ENCODE measurements at regions not wholly inside any gene's neighbourhood (a gene's known extent, or its start where the extent isn't known, plus 50 kb on each side); places are given as distances from the start of the nearest gene placed in this dataset.

DNA sequence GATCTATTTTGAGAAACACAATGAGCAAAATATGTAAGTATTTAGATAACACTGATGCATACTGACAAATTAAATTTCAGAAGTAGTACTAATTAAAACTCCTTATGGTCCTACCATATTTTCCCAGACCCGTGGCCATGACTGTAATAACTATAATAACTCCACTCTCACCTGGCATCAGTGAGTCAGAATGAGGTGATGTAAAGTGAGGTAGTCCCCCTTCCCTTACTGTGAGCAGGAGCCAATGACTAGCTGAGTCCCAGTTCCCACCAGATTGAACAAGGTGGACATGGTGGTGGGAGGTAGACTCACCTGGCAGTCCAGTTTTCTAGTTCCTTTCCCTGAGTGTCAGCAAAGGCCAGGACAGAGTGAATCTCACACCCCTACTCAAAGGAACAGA, 630.5 kb upstream of the IGFBP3 start:
- DNase-seq (no peak), ATAC-seq (ENCODE audit: low read depth) (no peak)
- H3K23ac ChIP-seq (ENCODE audit: low read depth, low read length), result no peak overlapping the region
- H3K18ac ChIP-seq (ENCODE audit: low read depth, low read length), result no peak overlapping the region
- no peak for TF ChIP-seq MAFK (IDR thresholded peaks at IDR 0.05; ENCODE audit: low read depth, low read length)
- TF ChIP-seq RAD21 (IDR thresholded peaks at IDR 0.05; ENCODE audit: low read length), result no peak
- no peak for TF ChIP-seq FOS (IDR thresholded peaks at IDR 0.05; ENCODE audit: low read depth, low read length)
- TF ChIP-seq, protein P1, sequence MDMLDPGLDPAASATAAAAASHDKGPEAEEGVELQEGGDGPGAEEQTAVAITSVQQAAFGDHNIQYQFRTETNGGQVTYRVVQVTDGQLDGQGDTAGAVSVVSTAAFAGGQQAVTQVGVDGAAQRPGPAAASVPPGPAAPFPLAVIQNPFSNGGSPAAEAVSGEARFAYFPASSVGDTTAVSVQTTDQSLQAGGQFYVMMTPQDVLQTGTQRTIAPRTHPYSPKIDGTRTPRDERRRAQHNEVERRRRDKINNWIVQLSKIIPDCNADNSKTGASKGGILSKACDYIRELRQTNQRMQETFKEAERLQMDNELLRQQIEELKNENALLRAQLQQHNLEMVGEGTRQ (IDR thresholded peaks at IDR 0.05; ENCODE audit: low read depth, low read length), result no peak
- TF ChIP-seq RCOR1 (IDR thresholded peaks at IDR 0.05; ENCODE audit: insufficient replicate concordance, low read length), result no peak
- no peak for TF ChIP-seq POLR2A (IDR thresholded peaks at IDR 0.05; ENCODE audit: low read depth, low read length)
- TF ChIP-seq MAZ (IDR thresholded peaks at IDR 0.05; ENCODE audit: borderline replicate concordance, low read depth, low read length), result no peak
- no peak for TF ChIP-seq NFE2L2 (IDR thresholded peaks at IDR 0.05; ENCODE audit: low read depth, low read length)
- no peak for TF ChIP-seq RFX5 (IDR thresholded peaks at IDR 0.05; ENCODE audit: low read depth, low read length)
- no peak for TF ChIP-seq BHLHE40 (IDR thresholded peaks at IDR 0.05; ENCODE audit: low read depth, low read length)
- TF ChIP-seq, protein P2, sequence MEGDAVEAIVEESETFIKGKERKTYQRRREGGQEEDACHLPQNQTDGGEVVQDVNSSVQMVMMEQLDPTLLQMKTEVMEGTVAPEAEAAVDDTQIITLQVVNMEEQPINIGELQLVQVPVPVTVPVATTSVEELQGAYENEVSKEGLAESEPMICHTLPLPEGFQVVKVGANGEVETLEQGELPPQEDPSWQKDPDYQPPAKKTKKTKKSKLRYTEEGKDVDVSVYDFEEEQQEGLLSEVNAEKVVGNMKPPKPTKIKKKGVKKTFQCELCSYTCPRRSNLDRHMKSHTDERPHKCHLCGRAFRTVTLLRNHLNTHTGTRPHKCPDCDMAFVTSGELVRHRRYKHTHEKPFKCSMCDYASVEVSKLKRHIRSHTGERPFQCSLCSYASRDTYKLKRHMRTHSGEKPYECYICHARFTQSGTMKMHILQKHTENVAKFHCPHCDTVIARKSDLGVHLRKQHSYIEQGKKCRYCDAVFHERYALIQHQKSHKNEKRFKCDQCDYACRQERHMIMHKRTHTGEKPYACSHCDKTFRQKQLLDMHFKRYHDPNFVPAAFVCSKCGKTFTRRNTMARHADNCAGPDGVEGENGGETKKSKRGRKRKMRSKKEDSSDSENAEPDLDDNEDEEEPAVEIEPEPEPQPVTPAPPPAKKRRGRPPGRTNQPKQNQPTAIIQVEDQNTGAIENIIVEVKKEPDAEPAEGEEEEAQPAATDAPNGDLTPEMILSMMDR (conservative IDR thresholded peaks at IDR 0.05; ENCODE audit: low read depth, low read length), result no peak
- TF ChIP-seq SMC3 (IDR thresholded peaks at IDR 0.05; ENCODE audit: low read depth, low read length), result no peak
- no peak overlapping the region for H3K4me2 ChIP-seq (ENCODE audit: low read depth, low read length)
- peak overlapping the region; percentile 64; the same call in 1 of the 2 replicates for H2BK120ac ChIP-seq (ENCODE audit: low read depth, low read length)
- H3K56ac ChIP-seq (ENCODE audit: extremely low read depth, insufficient read depth, low read length), result no peak overlapping the region
- peak overlapping the region; percentile 6 for H4K91ac ChIP-seq (ENCODE audit: insufficient read depth, low read depth, low read length)
- no peaks in the 10 kb centered on the region for H3K27me3 ChIP-seq (ENCODE audit: control insufficient read depth, insufficient read depth, low read length)
- H3K4me3 ChIP-seq (ENCODE audit: insufficient read depth, low read depth, low read length), result no peak overlapping the region
- intact Hi-C loops (cut with micrococcal nuclease), result no loop called here
- no peaks in the 10 kb centered on the region for H3K9me3 ChIP-seq (ENCODE audit: control insufficient read depth, insufficient read depth, low read length)
- H3K27ac ChIP-seq (ENCODE audit: insufficient read depth, low read length), result no peak overlapping the region
- H2BK15ac ChIP-seq (ENCODE audit: low read depth, low read length), result no peak overlapping the region
- no CpG with 5 or more reads among the region's 1 CpG for WGBS, 2 experiments (ENCODE audit: extremely low coverage in 2 of 2, insufficient read length in 1 of 2)
- H3K4ac ChIP-seq (ENCODE audit: low read depth, low read length), result peak overlapping the region; percentile 43; the same call in 1 of the 2 replicates
- 0 out of 2 replicates have a peak, but pooled peaks cover 3% of the 10 kb centered on the region for H3K9me1 ChIP-seq (ENCODE audit: insufficient read depth, low read length)
- no peaks in the 10 kb centered on the region for H4K20me1 ChIP-seq (ENCODE audit: insufficient read depth, low read length)
- no peak overlapping the region for H2BK5ac ChIP-seq (ENCODE audit: low read depth, low read length, poor library complexity, severe bottlenecking)
- no peak overlapping the region for H4K8ac ChIP-seq (ENCODE audit: low read depth in 2 of 2, low read length in 2 of 2)
- no peak overlapping the region for H3K9ac ChIP-seq (ENCODE audit: low read depth, low read length)
- H2AFZ ChIP-seq (replicated peaks; ENCODE audit: low read length, poor library complexity), result no peak overlapping the region
- ChIA-PET CTCF (no interaction called here), POLR2A (ENCODE audit: unreplicated experiment) (no interaction called here)
- no peak overlapping the region for H2AK9ac ChIP-seq (replicated peaks; ENCODE audit: low read depth, low read length, poor library complexity)
- H4K5ac ChIP-seq (ENCODE audit: low read depth, low read length), result no peak overlapping the region
- dilution Hi-C loops (cut with HindIII; ENCODE audit: low sequenced_read_pairs, unreplicated experiment), result no loop called here
- H3K36me3 ChIP-seq (ENCODE audit: control insufficient read depth, insufficient read depth, low read length), result no peaks in the 10 kb centered on the region
- H3K14ac ChIP-seq (replicated peaks; ENCODE audit: low read depth, low read length), result no peak overlapping the region
- in situ Hi-C loops (cut with MboI; ENCODE audit: low sequenced_read_pairs), result no loop called here
- H2AK5ac ChIP-seq (ENCODE audit: low read depth, low read length), result peak overlapping the region; percentile 56; the same call in 1 of the 2 replicates
- H3K79me1 ChIP-seq (ENCODE audit: low read depth in 1 of 2, low read length in 2 of 2), result no peaks in the 10 kb centered on the region
- H2BK20ac ChIP-seq (ENCODE audit: low read depth, low read length), result no peak overlapping the region
- no peaks in the 10 kb centered on the region for H3K4me1 ChIP-seq (ENCODE audit: control insufficient read depth, insufficient read depth, low read length)
- no TSS peak for BruUV-seq (replicated peaks)

Measured in IMR-90 (cell line).